GM18868 (cell line): ENCODE measurements at regions not wholly inside any gene's neighbourhood (a gene's known extent, or its start where the extent isn't known, plus 50 kb on each side); places are given as distances from the start of the nearest gene placed in this dataset.
"Not testable (repeated sequence)": the region's sequence is repeated elsewhere in the genome, so short reads cannot be mapped to it uniquely, and the experiment has no call there.

Source experiments
- ATAC-seq: cut with Tn5 transposase; IDR thresholded peaks from one replicate; pipeline ENCODE4 v1.9.1; 2021; ENCODE audit warnings: mild to moderate bottlenecking, moderate library complexity; ENCODE audit not compliant: unreplicated experiment

DNA sequence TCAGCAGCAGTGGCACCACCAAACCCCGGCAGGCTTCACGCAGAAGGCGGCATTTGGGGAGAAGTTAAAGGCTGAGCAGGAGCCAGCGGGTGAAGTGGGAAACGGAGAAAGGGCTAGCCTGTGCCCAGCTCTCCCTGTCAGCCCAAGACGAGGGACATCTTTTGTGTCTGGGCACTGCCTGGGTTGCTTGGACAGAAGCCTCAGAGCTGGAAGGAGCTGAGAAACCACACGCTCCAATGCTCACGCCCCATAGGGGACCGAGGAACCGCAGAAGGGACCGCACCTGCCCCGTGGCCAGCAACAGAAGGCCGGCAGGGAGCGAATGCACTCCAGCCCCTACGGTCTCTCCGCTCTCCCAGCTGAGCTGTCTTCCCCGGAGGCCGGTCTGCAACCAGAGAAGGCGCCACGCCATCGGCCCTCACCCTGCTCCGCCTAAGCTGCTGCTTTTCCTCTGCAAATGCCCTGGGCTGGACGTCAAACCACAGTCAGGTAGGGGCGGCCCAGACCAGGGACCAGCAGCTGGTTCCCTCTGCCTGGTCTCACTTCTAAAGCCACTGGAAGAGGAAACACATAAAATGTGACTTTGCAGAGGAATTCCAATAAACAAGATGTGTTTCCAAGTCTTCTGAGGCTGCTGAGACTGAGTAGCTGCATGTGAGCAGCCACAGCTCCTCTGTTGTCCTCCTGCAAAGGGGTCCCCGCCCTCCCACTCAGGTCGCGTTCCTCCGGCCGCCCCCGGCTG lies 182.4 kb upstream of the ZNF469 start:
- not testable (repeated sequence) for ATAC-seq

DNA sequence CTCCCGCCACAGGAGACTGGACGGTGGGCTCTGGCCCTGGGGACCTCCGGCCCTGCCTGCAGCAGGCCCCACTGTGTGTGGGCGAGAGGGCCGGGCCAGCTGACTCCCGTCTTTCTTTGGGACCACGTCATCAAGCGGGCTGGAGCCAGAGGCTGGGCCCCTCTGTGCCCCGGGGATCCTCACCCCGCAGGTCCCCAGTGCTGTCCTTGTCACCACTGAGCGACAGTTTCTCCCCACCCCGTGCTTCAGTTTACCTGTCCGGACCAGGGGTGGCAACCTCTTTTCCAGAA lies 181.9 kb upstream of the ZNF469 start:
- no peak for ATAC-seq

DNA sequence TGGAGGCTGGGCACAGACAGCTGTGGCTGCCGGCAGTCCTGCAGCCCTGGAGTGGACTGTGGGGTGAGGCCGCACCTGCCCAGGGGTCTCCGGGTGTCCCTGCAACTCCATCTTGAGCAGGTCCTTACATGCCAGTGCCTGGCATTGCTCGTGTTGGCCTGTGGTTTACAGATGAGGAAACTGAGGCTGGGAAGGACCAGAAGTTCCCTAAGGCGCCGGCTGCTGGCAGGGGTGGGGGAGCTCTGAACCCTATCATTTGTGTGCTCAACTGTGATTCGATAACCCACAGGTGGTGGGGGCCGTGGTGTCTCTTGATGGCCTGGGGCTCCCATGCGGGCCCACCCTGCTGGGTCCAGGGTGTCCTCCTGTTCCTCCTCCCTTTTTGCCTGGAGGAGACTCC lies 181.1 kb upstream of the ZNF469 start:
- ATAC-seq = not testable (repeated sequence)

DNA sequence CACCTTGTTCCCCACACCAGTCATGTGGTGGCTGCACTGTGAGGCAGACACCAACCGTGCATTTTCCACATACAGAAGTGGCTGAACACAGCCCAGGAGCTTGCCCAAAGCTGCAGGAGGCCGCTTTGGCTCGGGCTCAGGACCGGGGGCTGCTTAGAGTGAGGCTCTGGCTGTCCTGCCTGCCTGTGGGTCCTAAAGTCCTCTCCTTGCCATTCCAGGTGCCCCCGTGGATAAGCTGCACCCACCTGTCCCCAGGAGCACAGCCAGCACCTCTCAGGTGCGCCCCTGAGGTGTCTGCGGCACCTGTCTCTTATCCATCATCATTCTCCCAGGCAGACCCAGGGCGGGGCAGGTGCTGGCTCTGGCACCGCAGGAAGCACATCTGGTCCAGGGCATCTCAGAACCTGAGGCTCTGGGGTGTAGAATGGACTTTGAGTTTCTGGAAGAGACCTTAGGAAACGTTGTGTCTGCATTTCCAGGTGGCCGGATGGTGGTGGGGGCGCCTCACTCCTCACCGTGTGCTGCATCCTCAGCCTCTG lies 180.5 kb upstream of the ZNF469 start:
- ATAC-seq = no peak

DNA sequence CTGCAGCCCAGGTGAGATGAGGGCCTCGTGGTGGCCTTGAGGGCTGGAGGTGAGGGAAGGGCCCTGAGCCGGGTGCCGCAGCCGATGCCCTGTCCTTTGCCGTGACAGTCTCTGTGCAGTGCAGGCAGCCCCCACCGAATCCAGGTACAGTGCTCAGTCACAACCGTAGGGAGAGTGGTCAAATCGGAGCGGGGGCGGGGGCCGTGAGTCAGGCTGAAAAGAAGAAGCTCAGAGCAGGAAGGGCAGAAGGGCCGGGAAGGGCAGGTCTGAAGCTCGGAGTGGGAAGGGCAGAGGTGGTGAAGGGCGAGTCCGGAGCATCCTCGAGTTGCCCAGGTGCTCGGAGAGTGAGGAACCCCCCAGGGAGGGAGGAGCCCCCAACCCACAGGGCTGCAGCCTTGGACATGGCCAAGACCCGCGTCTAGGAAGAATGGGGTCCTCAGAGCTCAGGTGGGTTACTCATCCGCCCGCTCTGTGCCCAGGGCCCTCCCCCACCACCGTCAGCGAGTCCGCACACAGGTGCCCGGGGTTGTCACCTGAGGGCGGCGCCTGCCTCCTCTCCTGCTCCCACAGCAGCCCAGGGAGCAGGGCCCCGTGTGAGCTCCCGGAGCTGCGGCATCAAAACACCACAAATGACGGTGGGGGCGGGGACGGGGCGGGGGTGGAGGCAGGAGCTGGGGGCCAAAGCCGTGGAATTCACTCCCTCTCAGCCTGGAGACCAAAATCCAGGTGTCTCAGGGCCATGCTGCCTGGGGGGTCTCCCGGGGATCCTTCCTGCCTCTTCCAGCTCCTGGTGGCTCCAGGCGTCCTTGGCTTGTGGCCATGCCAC lies 179.7 kb upstream of the ZNF469 start:
- not testable (repeated sequence) for ATAC-seq

DNA sequence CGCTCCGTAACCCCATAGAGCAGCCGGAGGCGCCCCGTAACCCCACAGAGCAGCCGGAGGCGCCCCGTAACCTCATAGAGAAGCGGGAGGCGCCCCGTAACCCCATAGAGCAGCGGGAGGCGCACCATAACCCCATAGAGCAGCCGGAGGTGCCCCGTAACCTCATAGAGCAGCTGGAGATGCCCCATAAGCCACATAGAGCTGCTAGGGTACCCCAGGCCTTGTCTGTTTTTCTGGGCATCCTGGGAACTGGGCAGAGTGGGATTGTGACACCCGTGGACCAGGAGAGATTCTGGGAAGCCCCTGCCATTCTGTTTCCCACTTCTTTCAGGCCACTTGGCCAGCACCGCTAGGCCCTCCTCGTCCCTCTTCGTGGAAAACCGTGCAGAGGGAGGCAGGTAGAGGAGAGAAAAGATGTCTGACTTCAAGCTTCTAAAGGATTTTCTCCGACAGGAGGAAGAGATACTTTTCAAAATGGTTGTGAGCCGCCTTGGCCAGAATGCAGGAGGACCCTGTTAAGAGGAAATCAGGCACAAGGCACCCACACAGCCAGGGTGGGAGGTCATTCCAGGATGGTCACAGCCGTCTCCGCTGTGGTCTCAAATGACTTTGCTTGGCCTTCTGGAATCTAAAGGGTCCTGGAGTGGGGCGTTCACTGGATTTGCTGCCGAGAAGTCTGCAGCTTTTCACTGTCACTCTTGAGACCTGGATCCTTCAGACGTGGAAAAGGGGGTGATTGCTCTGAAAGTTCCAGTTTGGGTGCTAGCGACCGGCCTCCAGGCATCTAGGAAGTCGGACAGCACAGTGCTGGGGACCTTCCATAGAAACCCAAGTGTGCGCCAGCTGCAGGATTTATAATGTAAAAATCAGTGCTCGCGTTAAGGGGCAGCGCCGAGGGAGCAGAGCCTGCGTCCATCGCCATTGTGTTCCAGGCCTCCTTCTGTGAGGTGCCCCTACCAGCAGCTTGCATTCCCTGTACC lies 178.3 kb upstream of the ZNF469 start:
- ATAC-seq = not testable (repeated sequence)

DNA sequence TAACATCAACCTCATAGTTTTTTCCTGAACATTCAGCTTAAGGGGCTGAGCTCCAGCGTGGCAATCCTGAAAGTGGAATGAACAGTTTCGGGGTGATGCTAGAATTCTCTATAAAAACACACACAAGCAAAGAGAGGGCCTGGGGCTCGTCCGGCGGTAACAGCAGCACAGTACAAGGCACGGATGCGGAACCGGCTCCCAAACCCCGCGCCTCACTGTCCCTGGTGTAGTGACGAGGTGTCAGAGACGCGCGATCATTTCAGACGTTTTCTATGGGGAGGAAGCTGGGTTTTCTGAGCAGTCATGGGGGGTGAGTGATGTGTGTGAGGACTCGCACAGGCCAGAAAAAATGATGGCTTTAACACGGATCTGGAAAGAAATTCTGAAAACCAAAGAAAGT lies 177.3 kb upstream of the ZNF469 start:
- ATAC-seq = not testable (repeated sequence)

DNA sequence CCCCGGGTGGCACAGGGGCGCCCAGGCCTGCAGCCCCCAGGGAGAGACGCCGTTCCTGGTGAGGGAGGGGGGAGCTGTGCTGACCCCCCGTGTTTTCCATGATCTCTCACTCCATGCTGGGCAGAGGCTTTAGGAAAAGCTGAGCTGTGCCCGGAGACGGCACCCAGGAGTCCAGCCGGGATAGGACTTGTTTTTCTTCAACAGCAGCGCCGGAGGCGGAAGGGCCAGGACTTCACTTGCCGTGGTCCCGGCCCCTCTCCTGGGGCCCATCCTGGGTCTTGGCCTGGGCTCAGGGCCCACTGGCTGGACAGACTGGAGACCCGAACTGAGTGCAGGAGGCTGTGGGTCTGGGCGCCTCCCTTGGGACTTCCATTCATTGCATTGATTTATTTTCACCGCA lies 176.8 kb upstream of the ZNF469 start:
- ATAC-seq = not testable (repeated sequence)

DNA sequence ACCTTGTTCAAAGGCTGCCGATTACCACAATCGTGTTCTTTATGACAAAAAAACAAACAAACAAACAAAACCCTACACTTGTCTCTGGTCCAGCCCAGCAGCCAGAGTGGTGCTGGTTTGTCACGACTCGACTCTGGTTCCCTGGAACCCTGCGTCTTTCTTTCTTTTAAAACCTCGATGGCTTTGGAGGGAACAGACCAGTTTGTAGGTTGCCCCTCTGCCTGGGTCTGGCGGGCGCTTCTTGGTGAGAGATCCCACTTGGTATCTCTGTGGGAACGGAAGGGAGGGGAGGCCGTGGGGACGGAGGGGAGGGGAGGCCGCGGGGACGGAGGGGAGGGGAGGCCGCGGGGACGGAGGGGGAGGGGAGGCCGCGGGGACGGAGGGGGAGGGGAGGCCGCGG lies 176.2 kb upstream of the ZNF469 start:
- ATAC-seq = not testable (repeated sequence)

DNA sequence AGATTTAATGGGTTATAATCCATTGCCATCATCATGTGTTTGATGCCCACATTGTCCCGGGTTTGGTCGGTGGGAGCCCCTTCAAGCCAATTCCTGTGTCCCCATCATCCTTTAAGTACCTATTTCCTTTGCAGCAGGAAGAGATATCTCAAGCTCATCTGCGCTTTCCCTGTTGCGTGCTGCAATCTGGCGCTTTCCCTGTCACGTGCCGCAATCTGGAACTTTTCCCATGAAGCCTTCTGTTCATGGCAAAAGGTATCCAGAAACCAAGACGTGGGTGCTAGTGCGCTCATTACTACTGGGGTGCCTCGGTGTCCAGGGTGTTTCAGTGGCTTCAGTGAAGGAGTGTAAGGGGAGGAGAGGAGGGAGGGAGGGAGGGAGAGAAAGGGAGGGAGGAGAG lies 174.6 kb upstream of the ZNF469 start:
- ATAC-seq = no peak

DNA sequence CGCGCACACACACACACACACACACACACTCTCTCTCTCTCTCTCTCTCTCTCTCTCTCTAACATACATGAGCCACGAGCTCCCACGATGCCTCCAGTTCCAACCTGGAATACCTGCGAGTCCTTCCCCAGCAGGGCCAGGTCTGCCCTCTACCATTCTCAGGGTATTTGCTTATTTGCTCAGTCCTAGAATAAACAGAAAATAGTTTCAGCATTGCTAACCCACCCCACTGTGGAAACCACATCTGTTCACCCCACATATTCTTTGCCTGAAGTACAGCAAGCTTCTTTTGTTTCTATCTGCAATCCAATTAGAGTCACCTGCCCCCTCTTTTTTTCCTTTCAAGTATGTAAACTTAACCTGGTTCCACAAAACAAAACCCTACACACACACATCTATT lies 174.0 kb upstream of the ZNF469 start:
- ATAC-seq = not testable (repeated sequence)

DNA sequence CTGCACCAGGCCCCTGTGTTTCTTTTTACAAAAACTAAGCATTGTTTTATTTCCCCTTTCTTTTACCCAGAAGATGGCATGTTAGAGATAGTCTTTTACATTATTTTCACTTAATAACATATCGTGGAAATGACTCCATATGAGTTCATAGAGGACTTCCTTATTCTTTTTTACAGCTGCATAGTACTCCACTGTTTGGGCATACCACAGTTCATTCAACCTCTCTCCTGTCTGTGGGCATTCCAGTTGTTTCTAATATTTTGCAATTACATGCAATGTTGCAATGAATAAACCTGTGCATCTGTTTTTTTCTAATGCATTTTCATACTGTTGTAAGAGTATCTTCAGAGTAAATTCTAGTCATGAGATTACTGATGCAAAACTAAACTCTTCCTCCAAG lies 173.2 kb upstream of the ZNF469 start:
- ATAC-seq = not testable (repeated sequence)

DNA sequence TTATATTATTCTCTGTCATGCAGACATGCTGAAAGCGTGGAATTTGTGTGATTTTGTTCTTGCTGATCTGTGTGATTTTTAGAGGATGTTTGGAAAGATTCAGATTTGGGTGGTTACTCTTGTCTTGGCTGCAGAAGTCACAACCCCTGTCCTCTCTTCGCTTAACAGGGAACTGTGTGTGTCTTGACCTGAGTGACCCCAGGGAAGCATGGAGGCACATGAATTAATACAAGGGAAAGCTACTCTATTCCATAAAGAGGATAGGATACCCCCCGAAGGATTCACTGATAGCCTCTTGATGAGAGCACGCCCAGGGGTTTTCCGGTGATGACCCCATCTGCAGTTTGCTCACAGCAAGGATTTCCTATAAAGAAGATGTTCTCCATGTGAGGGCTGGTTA lies 168.8 kb upstream of the ZNF469 start:
- not testable (repeated sequence) for ATAC-seq

DNA sequence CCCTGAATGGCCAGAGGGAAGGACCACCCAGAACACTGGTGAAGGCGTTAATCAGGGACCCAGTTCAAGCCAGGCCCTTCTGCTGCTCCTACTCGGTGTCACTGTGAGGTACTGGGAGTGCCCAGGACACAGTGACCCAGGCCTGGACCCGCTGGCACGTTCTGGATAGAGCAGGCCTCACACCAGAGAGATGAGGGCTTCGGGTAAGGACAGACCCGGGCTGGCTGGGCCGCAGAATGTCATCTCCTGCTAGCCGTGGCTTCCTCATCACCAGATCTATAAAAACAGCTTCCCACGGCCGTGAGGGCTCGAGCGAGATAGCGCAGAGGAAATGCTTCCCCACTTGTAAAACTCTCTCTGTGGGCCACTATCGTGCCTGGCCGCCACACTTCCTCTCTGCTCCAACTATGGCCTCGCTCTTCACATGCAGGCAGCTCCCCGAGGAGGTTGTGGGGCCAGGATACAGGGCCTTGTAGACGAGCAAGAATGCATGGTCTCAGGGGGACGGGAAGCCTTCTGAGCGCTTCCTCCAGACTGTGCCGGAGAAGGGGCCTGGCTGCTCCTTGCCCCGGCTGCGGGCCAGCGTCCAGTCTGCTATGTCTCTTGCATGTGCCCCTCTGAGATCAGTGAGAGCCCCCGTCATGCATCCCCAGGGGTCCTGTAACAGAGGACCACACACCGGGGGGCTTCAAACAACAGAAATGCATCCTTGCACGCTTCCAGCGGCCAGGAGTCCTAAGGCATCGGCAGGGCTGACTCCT lies 161.6 kb upstream of the ZNF469 start:
- ATAC-seq = not testable (repeated sequence)

DNA sequence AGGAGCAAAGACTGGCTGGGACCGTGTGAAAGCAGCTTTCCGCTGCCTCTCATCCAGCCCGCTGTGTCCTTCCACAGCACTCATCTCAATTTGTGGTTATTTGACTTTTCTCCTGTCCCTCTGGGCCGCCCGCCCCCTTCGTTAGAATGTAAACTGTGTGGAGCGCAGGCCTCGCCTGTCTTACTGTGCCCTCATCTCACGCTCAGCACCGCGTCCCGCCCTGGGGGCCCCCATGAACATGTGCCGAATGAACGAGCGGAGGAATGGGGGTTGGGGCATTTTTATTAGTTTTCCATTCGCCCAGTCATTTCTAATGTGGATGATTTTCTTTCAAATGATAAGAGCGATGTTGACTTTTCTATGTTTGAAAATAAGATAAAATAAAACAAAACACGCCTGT lies 159.1 kb upstream of the ZNF469 start:
- not testable (repeated sequence) for ATAC-seq

DNA sequence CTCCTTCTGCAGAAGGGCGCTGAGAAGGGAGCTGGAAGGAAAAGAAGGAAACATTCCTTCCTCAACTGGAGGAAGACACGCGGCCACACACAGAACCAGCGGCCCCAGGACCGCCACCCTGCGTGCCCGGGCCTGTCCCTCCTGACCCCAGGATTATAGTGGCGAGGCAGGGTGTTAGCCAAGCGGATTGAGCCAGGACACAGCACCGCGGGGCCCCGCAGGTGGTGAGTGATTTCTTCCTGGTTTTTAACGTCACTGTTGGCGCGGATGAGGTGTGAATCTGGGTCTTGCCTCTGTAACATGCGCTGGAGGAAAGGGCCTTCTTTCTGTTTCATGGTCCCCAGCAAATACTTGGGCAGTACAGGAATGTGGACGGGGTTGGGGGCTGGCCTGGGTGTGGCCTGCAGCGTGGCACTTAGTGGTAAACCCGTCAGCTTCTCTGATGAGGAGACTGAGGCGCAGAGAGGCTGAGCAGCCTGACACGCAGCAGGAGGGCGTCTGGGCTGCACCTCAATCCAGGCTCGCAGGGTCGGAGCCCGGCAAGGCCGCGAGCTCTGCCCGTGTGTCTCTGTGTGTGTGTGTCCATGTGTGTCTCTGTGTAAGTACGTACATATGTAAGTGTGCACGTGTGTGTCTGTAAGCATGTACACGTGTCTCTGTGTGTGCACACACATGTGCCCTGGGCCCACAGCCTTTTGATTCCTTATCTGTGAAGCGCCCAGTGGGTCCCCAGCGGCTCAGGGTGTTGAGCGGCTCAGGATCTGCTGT lies 158.4 kb upstream of the ZNF469 start:
- not testable (repeated sequence) for ATAC-seq

DNA sequence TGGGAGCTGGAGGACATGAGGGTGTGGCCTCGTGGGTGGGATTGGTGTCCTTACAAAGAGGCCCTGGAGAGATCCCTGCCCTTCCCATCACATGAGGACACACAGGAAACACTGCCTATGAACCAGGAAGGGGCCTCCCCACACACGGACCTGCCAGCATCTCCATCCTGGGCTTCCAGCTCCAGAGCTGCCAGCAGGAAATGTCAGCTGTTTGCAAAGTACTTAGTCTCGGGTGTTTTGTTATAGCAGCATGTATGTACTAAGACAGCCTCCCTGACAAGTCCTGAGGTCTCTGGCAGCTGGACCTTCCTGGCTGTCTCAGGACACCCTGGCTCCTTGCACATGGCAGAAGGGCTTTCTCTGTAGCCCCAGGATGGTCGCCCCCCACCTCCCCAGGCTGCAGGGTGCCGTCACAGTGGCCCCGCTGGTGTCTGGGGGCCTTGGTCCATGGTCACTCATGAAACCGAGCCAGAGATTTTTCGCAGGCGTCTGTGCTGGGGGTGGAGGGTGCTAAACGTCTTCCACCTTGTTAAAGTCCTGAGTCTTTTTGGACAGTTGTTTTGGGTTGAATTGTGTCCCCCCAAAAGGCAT lies 157.0 kb upstream of the ZNF469 start:
- not testable (repeated sequence) for ATAC-seq

DNA sequence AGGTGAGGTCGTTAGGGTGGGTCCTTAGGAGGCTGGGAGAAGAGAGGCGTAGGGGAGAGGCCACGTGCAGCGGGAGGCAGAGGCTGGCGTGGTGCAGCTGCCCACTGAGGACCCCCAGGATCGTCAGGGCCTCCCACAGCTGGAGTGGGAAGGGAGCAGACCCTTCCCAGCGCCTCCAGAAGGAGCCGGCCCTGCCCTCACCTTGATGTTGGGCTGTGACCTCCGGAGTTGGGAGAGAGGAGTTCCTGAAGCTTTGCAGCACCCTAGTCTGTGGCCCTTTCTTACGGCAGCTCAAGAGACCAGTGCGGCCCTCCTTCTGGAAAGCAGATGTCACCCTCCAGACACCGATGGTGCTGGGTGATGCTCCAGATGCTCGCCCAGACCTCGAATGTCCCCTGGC lies 156.5 kb upstream of the ZNF469 start:
- not testable (repeated sequence) for ATAC-seq
